Stimulated activated CD4-positive, alpha-beta T cell treated with anti-CD3 and anti-CD28 coated beads, TNF-alpha, amount 100 ng/mL, for 4 hours (primary cell): ENCODE measurements at regions not wholly inside any gene's neighbourhood (a gene's known extent, or its start where the extent isn't known, plus 50 kb on each side); places are given as distances from the start of the nearest gene placed in this dataset.
"Not testable (repeated sequence)": the region's sequence is repeated elsewhere in the genome, so short reads cannot be mapped to it uniquely, and the experiment has no call there.

ENCODE experiments used
- DNase-seq, 3 experiments: peaks; one replicate each; pipeline ENCODE4 v3.0.0-alpha.2; 2020; ENCODE audit warnings: low read depth in 3 of 3

DNA sequence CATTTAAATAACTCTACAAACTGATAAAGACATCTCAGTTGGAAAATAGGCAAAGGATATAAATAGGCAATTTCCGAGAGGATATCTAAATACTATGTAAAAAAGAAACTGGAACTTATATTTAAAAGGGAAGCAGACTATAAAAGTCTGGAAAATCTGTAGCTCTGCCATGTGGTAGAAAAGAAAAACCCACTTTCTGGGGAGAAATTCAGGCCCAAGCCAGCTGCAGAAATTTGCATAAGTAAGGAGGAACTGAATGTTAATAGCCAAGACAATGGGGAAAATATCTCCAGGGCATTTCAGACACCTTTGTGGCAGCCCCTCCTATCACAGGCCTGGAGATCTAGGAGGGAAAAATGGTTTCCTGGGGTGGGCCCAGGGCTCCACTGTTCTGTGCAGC lies 97.8 kb upstream of the ZBED5 start:
- no peak for DNase-seq

DNA sequence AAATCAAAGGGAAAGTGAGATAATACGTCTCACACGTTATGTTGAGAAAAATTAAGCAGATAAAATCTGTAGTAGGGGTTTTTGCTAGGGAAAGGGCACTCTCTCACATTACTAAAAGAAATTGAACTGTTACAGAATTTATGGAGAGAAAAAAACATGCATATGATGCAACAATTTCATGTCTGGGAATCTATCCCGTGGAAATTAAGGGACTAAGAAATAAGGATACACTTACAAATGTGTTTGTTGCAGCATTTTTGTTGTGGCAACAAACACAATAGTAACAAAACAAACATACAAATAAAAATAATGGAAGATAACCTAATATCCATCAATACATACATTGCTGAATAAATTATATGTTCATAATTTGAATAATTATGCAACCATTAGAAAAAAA lies 96.3 kb upstream of the ZBED5 start:
- no peak for DNase-seq

GRCh38 chr11:10952872-10953271 lies 95.0 kb upstream of the ZBED5 start:
- no peak for DNase-seq

- DNase-seq, result not testable (repeated sequence)
These were observed 90.1 kb upstream of the ZBED5 start for GRCh38 chr11:10947935-10948334.

GRCh38 chr11:10946072-10946471 lies 88.2 kb upstream of the ZBED5 start:
- no peak for DNase-seq

DNA sequence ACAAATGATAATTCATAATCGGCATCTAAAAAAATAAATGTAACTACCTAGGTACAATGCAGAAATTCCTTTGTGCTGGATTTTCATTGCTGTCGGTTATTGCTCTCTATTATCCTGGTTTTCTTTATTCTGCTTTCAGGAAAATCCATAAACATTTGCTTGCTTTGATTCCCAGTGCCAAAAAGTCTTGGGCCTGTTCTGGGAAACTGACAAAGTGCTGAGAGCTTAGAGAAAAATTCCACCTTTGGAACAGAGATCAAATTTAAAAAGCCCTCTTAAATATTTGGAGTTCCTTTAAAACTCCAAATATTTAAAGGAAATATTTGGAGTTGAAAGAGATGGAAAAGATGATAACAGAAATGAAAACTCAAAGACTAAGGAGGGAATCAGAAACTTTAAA lies 87.3 kb upstream of the ZBED5 start:
- no peak for DNase-seq

- no peak for DNase-seq
These were observed 86.1 kb upstream of the ZBED5 start for GRCh38 chr11:10943968-10944367.

GRCh38 chr11:10942620-10943019 lies 84.8 kb upstream of the ZBED5 start:
- no peak for DNase-seq

DNA sequence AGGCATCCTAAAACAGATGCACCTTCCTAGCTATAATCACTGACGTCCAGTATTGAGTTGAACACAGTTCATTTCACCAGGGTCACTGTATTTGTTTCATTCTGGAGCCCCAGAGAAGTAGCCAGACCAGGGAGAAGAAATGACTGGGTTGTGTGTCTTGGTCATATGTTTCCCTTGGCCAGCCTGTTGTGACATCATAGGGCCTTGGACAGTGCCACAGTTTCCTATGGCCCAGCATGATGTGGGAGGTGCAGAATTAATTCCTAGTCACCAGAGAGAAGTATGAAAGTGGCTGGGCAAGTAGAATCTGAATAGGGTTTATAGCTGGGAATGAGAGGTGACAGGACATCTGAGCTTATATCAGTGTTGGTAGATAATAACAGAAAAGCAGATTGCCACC lies 84.0 kb upstream of the ZBED5 start:
- no peak for DNase-seq

GRCh38 chr11:10941414-10941813 lies 83.6 kb upstream of the ZBED5 start:
- DNase-seq, result no peak

- DNase-seq, result no peak
These were observed 81.0 kb upstream of the ZBED5 start for GRCh38 chr11:10938650-10939387.

DNA sequence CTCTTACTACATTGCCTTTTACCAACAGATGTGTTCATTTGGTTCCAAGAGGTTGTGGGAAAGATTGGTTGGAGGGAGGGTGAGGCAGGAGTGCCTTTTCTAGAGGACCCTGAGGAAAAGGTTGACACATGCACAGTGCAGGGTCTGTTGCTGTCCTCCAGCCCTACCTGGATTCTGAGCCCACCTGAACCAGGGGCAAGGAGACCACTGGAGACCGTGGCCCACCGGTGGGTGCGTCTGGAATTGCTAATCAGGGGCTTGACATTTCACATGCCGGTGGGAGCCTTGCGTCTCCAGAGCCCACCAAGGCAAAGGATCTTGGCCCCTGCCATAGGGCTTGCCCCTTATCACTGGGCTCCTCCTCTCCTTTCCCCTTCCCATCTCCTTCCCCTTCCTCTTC lies 80.4 kb upstream of the ZBED5 start:
- no peak for DNase-seq

DNA sequence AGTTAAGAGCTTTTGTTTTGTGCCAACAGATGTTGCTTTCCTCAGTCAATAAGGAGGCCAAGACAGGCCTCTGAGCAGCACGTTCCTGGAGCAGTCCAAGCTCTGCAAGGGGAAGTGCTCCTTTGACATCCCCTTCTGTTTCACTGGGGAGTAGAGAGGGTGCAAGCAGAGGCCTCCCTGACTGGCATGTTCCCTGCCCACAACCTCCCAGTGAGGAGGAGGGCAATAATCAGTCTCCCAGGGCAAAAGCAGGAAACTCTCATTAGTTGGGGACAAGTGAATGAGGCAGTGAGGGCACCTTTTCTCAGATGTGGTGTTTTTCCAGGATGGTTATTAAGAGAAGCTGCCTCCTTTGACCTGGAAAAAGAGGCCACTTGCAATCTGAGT lies 79.5 kb upstream of the ZBED5 start:
- no peak for DNase-seq

DNA sequence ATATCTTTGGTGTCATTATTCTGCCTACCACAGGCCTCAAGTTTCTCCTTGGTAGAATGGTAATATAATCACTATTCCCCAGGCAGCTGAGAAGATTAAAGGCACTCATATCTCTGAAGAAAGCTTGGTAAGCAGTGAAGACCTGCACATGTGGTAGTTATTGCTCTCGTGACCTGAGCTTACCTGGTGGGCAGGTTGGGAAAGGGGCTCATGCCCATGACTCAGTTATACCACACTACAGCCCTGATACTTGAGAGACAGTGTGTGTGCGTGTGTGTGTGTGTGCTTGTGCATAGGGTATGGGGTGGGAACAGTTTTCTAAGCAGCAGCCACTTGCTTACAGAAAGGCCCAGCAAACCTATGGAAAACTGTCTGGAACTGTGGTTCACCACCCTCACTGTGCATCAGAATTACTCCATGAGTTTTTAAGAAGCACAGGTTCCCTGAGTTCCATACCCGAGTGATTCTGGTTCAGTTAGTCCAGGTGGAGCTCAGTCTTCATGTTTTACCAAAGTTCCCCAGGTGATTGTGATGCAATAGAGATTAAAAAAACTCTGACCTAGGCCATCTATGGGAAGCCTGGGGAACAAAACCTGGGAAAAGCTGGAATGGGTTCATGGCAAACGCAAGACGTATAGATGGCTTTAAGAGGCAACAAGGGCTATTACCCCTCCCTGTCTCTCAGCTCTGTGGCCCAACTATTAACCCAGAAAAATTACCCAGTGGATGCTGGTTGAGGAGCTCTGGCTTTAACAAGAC lies 79.0 kb upstream of the ZBED5 start:
- no peak for DNase-seq

DNA sequence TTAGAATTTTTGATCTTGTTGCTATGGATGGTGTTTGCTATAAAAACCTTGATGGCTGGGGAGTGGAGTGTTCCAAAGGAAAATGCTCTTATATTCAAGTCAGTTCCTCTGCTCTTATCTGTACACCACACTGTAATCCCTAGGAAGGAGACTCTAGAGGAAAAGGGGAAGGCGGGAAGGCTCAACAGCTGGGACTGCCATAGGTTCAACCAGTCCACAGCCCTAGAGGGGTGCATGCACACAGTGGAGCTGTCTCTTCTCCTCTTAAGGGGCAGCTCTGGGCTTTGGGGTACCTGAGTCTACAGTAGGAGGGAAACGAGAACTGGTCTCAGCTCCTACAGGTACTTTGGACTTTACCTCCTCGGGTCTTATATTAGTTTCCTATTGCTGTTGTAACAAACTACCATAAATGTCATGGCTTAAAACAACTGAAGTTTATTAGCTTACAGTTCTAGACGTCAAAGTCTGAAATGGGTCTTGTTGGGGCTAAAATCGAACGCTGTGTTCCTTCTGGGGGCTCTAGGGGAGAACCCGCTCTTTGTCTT lies 77.2 kb upstream of the ZBED5 start:
- DNase-seq, result no peak

DNA sequence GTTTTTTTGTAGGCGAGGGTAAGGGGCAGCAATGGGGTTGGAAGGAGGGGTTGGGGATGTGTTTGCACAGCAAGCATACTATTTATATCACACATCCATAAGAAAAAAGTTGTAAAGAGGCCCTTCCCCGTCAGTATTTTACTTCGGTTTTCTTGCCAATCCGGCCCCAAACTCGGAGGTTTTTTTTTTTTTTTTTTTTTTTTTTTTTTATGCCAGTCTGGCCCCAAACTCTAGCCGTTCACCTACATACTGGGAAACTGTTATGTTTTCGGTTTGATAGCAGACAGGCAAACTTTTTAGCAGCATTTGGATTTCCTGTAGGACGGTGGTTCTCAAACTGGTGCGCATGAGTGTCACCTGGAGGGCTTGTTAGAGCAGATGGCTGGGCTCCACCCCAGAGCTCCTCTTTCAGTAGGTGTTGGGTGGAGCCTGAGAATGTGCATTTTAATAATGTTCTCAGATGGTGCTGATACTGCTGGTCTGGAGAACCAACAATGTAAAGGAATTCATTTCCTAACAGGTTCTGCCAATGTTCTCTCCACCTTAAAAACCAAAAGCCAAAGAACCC lies 76.5 kb upstream of the ZBED5 start:
- no peak for DNase-seq

DNA sequence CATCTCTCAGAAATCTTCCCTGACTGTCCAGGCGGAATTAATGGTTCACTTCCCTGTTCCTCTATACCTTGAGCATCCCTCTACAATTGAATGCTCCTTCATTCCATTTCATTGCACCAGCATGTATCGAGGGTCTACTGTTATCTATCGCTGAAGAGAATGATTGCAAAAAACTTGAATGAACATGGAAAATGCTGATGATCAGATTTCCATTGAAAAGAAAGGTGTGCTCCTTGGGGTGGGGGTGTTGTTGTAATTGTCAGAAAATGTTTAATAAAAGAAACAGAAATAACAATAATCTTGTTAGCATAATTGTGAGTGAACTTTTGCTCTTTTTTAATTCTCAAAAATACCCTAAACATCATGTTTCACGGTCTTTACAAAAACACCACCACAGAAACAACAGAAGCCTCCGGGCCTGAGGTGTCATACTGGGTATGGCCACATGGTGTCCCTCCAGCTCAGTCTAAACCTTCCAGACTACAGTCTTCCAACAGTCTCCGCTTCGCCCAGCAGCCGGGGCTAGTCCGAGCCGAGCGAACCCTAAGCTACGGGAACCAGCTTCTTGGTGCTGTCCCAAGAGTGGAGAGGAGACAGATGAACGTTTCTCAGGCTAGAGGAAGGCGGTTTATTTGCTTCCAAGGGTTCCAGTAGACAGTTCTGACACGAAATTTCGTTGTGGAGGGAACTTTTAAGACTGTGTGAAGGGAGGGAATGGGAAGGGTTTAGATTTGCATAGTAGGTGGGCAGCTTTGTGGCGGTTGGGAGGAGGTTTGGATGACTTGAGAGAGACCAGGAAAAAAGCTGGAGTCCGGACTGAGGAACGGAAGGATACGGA lies 75.8 kb upstream of the ZBED5 start:
- peak; percentile 61 to 73 (median 70) for DNase-seq

DNA sequence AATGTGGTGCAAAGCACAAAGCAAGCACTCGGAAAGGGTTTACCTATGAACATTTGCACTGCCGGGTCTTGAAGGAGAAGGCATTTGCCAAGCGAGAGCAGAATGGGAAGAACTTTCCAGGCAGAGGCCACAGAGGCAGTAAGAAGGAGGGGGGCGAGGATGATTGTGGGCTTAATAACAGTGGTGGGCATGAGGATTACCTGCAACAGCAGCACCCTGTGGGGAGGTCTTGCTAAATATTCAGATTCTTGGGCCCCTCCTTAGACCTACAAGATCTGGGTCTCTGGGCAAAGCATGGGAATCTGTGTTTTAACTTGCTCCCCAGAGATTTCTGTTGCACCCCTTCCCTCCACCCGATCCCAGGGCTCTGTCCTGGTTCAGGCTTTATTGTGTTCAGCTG lies 75.1 kb upstream of the ZBED5 start:
- DNase-seq, result no peak

DNA sequence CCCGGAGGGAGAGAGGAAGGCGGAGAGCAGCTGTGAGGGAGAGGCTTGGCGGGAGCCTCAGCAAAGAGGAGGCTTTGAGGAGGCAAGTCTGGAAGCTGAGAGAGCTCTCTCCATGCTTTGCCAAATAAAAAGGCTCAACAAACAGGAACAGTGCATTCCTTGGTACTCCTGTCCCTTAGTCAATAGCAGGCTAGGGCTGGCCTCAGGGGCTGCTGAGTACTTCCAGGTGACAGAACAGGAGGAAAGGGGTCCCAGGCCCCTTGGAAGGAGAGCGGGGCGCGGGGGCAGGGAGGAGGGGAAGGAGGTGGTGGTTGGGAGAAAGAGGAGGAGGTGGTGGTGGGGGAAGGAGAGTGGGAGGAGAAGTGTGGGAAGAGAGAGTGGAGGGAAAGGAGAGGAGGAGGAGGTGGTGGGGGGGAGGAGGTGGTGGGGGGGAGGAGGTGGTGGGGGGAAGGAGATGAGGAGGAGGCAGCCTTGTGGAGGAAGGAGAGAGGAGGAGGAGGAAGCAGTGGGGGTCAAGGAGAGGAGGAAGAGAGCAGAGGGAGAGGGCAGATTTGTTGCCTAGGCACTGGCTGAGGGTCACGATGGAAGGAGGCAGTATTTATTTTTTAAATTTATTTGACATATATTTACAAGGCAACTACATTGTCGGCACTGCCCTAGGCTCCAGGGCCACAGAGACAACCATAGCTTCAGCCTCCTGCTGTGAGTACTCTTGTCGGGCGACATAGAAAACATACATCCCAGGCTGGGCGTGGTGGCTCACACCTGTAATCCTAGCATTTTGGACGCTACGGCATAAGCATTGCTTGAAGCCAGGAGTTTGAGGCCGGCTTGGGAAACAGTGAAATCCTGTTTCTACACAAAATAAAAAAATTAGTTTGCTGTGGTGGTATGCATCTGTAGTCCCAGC lies 74.2 kb upstream of the ZBED5 start:
- no peak for DNase-seq

GRCh38 chr11:10930972-10931760 lies 73.3 kb upstream of the ZBED5 start:
- peak; percentile 15 to 44 (median 39) for DNase-seq
